Head of caudate nucleus (tissue), 42 donors: ENCODE measurements at regions not wholly inside any gene's neighbourhood (a gene's known extent, or its start where the extent isn't known, plus 50 kb on each side); places are given as distances from the start of the nearest gene placed in this dataset.
A peak's percentile ranks its signal among the peaks of the same experiment; 100 is the strongest.
"Not testable (repeated sequence)": the region's sequence is repeated elsewhere in the genome, so short reads cannot be mapped to it uniquely, and the experiment has no call there.

Experiments
- DNase-seq, 42 donors: peaks; one replicate each; pipeline versions ENCODE4 v3.0.0 to v3.0.0-alpha.2; 2020 to 2021; ENCODE audit warnings: mixed read lengths in 7 of 42
- intact Hi-C: fragments of 100-400 bp; cut with DNase I; formaldehyde crosslinking; loops from one replicate; pipeline ENCODE4 v1.15.0; 2022

DNA sequence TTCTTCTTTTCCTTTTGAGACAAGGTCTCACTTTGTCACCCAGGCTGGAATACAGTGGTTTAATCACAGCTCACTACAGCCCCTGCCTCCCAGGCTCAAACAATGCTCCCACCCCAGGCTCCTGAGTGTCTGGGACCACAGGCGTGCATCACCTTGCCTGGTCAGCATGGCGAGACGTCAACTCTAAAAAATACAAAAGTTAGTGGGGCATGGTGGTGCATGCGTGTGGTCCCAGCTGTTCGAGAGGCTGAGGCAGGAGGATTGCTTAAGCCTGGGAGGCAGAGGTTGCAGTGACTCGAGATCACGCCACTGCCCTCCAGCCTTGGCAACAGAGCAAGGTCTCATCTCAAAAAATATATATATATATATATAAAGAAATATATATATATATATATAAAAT, 242.4 kb downstream of the SHOX start:
- DNase-seq = no peak
- intact Hi-C loops = no loop called here

DNA sequence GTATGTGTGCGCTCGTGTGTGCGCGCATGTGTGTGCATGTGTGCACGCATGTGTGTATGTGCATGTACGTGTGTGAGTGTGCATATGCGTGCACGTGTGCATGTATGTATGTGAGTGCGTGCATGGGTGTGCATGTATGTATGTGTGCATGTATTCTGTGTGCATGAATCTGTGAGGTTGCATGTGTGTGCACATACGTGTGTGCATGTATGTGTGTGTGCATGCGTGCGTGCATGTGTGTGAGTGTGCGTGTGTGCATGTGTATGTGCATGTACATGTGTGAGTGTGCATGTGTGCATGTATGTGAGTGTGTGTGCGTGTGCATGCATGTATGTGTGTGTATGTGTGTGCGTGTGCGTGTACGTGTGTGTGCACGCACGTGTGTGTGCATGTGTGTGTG, 241.5 kb downstream of the SHOX start:
- intact Hi-C loops = no loop called here
- DNase-seq = no peak

DNA sequence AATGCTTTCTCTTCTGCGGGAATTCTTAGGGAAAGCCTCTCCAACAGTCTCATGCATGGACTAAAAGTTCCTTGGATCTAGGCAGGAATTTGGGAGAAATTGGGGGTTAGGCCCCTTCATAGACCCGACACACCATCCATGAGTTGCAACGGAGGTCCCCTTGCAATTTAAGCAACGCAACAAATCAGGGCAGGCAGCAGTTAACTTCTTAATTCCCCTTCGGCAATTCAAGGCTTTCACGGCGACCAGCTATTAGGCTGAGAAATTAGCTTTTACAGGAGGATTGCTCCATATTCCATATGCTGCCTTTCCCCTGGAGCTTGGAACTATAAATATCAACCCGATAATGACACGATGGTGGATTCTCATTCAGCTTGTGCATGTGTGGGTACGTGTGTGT, 241.0 kb downstream of the SHOX start:
- intact Hi-C loops = no loop called here
- no peak for DNase-seq

DNA sequence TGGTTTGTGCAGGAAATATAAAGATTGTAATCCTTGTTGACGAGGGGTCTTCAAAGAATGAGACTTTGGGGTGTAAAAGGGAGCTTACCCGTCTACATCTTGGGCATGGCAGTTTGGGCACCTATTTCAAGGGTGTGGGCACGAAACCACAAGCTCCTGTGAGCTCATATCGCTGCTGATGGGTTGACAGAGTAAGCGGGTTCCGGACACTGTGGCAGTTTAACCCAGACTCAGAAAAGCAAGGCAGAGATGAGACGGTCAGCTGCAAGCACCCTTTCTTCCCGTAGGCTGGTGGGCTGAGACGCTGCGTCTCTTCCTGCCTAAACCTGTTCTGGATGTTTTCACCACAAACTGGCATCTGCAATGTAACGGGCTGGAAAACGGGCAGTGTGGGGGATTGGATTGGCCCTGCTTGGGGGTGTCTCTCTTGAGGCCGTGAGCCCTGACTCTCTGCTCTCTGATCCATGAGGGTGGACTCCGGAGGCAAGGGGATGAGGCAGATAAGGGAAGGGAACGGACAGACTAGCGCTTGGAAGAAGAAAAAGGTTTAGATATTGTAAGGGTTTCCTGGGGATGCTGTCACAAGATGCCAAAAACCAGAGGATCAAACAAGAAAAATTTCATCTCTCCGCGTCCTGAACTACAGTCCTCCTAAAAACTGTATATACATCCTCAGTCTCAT, 237.5 kb downstream of the SHOX start:
- no peak for DNase-seq
- intact Hi-C loops = no loop called here

DNA sequence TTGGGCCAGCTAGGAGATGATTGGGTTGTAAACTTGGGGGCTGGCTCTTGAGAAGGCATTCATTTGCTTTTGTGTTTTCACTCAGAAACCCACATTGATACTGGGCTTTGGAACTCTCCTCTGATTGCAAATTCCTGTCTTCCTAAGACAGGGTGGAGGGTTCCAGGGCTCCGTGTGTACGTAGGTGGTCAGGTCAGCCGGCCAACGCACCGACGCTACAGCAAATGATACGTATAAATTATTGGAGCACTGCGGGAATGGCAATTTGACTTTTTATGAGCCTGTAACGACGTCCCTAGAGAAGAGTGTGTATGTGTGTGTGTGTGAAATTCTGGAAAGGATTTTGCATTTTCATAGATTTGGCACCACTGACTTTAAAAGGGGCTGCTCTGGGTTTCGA, 236.9 kb downstream of the SHOX start:
- no peak for DNase-seq
- intact Hi-C loops = no loop called here

DNA sequence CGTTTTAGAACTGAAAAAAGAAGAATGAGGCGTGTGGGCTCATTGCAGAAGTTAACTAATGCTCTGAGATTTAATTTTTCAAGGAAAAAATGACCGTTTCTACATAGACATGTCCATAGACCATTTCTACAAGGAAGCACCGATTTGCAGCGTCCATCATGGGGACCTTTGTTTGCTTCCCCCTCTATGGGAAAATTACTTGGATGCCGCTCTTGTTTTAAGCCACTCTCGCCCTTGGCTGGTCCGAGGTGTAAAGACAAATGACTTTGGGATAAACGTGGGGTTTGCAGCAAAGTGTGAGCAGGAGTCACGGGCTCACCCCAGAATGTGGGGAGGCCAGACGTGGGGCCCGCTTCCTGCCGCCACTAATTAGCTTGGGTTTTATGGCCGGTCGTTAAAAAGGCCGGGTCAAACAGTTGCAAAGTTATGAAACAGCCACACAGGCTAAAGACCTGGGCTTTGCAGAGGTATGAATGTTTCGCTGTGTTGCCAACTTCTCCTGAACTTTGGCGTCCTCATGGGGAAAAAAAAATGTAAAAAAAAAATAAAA, 235.9 kb downstream of the SHOX start:
- intact Hi-C loops = no loop called here
- no peak for DNase-seq

DNA sequence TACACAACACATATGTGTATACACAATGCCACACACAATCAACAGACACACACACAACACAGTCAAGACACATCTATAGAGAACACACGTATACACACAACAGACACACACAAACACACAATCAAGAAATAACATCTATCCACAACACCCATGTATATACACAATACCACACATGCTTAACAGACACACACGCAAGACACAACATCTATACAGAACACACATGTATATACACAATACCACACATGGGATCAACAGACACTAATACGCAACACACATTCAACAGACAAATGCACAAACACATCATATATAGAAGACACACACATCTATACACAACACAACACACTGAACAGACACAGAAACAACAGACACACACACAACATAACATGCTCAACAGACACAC, 234.8 kb downstream of the SHOX start:
- intact Hi-C loops = no loop called here
- no peak for DNase-seq

DNA sequence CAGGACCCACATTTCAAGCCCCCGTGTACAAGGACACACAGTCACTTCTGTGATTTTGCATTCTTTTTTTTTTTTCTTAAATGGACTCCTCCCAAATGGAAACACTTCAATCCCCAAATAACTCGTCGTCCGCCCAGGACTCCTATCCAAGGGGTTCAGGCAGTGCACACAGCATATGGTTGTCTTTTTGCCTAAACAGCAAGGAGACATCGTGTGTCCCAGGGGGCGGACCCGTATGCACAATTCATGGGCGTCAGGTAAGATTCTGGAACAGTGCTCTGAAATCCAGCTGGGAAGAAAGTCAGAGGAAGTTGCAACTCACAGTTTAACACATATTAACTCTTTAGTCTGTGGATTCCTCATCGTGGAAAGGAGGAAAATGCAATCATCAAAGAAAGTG, 231.3 kb downstream of the SHOX start:
- intact Hi-C loops = no loop called here

DNA sequence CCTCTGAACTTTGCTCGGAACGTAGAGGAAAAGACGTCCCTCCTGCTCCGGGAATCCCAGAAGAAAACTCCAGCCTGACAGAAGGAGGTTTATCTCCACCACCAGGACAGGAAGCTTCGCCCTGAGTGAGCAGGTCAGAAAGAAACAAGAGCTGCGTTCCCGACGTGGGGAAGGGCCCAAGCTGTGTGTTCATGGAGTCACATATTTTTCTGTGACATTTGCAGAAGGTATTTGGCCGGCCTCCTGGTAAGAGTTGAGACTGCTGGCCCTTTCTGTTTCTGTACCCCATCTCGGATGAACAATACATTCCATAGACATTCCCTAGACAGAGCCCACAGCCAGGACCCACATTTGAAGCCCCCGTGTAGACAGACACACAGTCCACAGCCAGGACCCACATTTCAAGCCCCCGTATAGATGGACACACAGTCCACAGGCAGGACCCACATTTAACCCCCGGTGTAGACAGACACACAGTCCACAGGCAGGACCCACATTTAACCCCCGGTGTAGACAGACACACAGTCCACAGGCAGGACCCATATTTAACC, 230.8 kb downstream of the SHOX start:
- no peak for DNase-seq
- intact Hi-C loops = no loop called here

More for the DNA sequence above, 231.3 kb downstream of the SHOX start:
- no peak for DNase-seq

DNA sequence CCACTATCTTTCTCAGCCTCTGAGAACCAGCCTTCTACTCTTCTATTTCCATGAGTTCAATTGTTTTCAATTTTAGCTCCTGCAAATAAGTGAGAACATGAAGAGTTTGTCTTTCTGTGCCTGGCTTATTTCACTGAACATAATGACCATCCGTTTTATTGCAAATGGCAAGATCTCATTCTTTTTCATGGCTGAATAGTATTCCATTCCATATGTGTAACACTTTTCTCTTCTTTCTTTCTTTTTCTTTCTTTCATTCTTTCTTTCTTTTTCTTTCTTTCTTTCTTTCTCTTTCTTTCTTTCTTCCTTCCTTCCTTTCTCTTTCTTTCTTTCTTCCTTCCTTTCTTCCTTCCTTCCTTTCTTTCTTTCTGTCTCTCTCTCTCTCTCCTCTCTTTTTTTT, 228.7 kb downstream of the SHOX start:
- no peak for DNase-seq
- intact Hi-C loops = no loop called here

DNA sequence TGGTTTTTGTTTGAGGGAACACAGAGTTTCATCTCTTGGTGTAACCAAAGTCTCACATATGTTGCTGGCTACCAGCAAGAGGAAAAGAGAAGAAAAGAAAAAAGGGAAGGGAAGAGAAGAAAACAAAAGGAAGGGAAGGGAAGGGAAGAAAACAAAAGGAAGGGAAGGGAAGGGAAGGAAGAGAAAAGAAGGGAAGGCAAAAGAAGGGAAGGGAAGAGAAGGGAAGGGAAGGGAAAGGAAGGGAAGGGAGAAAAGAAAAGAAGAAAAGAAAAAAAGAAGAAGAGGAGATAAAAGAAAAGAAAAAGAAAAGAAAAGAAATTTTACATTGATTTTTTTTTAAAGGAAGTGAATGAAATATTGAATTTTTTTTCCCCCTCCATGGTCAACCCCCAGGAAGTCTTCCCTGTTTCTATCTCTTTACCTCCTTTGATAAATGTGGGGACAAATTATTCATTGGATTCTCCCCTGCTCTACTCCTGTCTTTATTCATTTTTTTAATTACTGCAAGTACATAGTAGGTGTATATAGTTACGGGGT, 228.0 kb downstream of the SHOX start:
- DNase-seq = no peak
- intact Hi-C loops = no loop called here

DNA sequence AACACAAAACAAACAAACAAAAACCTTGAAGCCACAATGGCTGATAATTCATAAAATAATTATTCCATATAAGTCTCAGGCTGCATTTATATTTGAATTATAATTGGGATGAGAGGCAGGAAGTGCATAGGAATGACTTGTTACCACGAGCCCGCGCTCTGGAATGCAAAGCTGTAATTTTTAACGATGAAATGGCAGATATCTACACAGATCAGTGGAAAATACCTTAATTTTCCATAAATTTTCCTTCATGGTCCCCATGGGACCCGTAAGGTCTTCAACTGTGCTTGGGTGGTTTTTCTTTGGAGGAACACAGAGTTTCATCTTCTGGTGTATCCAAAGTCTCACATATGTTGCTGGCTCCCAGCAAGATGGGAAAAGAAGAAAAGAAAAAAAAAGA, 226.8 kb downstream of the SHOX start:
- DNase-seq = peak in 1 of 42 donors; percentile 14
- intact Hi-C loops = no loop called here

DNA sequence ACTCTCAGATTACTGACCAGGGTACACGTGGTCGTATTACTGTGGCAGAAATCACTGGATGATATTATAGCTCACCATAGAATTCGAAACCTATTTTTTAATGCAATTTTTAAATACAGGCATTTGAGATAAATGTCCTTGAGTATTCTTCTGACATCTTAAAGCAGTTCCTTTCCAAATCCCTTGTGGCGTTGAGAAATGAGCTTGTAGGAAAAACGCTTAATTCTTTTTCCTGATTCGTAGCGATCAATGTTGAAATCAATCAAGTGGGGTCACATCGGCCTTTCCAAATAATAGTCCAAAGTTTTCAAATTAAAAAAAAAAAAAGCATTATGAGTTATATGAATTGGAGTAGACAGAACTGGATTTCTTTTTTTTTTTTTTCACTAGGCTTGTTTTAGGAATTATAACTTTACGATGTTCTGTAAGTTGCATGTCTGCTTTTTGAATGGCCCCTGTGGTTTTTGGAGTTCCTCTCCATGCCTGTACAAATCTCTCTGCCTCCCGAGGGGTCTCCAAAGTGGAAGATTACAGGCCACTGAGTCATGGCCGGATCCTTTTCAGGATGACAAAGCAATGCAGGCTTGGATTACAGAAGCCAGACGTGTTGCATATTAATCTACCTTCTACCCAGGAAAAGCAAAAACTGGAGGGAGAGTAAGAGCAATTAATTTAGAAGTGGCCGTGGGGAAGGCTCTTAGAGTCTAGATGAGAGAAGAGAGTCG, 226.1 kb downstream of the SHOX start:
- intact Hi-C loops = no loop called here
- DNase-seq = peak in 1 of 42 donors; percentile 5

DNA sequence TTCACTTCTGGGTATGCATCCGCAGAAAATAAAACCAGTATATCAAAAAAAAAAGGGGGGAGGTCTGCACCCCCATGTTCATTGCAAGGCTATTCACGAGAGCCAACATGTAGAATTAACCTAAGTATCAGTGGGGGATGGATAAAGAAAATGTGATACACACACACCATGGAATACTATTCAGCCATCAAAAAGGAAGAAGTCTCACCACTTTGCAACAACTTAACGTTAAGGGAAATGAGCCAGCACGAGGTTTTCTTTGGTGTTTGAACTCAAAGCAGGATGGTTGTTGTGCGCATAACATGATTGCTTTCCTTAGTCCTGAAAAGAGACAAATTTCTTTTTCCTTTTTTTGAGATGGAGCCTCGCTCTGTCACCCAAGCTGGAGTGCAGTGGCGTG, 222.7 kb downstream of the SHOX start:
- intact Hi-C loops = no loop called here
- DNase-seq = peak in 1 of 42 donors; percentile 4

DNA sequence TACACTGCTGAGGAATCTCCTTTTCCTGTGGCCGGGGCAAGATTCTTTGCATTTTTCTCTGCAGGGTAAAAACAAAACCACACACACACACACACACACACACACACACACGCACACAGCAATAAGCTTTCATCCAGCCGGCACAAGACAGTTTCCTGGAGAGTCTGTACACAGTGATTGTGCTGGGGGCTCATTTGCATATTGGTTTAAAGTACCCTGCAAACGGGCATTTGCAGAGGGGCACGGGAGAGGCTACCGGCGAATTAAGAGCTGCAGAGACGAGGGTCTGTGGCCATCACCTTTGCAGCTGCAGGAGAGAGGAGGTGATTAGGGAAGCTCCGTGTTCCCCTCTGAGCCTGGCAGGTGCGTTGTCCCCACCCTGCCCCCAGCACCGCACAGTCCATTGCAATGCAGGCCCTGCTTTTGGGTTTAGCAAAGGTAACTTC, 219.9 kb downstream of the SHOX start:
- peak in 1 of 42 donors; percentile 25 for DNase-seq
- intact Hi-C loops = no loop called here

DNA sequence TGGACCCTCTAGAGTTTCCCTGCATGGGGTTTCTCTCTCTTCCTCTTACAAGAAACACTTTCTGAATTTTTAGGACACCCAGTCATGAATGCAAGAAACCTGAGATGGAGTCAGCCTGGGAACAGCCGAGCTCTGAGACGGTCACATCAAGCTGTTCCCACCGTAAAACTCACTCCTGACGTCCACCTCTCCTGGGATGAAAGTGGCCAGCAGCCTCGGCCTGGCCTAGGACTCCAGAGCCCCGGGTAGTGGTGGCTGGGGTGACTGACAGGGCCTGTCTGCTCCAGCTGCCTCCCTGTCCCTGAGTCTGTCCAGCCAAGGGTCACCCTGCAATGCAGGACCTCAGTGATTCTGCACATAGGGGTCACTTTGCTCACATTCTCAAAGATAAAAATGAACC, 217.8 kb downstream of the SHOX start:
- DNase-seq = no peak

DNA sequence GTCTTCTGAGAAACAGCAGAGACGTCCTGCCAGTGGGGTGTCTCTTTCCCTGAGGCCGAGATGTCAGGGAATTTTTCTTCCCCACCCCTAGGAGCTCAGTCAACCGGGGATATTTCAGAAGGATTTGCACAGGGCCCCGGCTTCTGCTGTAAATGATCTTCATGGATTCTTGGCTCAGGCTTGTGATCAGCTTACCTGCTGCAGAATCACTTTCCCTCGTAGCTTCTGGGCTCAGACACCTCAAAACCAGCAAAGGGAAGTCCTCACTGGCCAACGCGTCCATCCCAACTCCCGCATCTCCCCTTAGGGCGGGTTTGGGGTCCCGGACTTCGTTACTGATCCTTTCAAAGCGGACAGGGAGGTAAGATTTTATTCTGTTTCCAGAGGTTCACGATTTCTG, 212.7 kb downstream of the SHOX start:
- DNase-seq = no peak
- intact Hi-C loops = no loop called here

More for the DNA sequence above, 217.8 kb downstream of the SHOX start:
- intact Hi-C loops = no loop called here

DNA sequence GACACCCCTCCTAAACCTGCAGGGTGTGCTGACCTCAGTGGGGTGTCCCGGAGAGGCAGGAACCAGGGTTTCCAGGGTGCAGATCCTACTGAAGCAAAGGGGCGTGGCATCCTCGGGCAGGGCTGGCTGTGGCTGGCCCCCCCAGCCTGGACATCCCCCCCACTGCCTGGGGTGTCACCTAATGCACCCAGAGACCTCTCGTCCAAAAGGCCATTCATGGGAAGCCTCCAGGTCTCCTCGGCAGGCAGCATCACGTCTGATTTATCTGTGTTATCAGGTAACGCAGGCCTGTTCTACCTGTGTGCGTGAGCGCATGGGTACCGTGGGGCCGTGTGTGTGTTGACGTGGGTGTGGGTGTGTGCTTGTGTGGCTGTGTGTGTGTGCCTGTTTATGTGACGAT, 210.0 kb downstream of the SHOX start:
- intact Hi-C loops = no loop called here

DNA sequence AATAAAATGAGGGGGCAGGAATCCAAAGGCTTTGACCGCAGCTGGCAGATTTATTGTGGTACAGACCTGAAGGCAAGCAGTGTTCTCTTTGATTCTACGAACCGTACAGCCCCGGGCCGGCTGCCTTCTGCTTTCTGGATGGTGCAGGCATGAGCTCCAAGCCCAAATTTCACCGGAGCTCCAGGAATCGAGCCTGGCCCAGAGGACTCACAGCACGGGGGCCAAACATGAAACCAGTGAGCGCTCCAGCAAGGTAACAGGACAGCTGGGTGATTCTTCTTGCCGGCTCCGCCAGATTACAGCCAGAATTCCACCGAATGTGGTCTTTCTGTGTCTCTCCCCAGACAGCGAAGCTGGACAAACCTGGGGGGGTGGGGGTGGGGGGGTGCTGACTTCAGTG, 208.1 kb downstream of the SHOX start:
- intact Hi-C loops = not testable (repeated sequence)

More for the DNA sequence above, 210.0 kb downstream of the SHOX start:
- no peak for DNase-seq

DNA sequence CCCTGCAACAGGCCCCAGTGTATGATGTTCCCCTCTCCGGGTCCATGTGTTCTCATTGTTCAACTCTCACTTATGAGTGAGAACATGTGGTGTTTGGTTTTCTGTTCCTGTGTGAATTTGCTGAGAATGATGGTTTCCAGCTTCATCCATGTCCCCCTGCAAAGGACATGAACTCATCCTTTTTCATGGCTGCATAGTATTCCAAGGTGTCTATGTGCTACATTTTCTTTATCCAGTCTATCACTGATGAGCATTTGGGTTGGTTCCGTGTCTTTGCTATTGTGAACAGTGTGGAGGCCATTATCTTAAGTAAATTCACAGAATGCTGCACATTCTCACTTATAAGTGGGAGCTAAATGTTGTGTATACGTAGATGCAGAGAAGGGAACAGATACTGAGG, 205.3 kb downstream of the SHOX start:
- DNase-seq, intact Hi-C loops: not testable (repeated sequence)

More for the DNA sequence above, 208.1 kb downstream of the SHOX start:
- DNase-seq = not testable (repeated sequence)
